H1 (cell line): ENCODE measurements at regions not wholly inside any gene's neighbourhood (a gene's known extent, or its start where the extent isn't known, plus 50 kb on each side); places are given as distances from the start of the nearest gene placed in this dataset.

Source experiments
- CTCF ChIA-PET: fragments of 300-600 bp; sonication (Branson Sonifier 250); formaldehyde crosslinking; loops from one replicate; lab custom pipeline; 2021; ENCODE audit not compliant: partially characterized antibody; lab: Charles Lee
- POLR2A ChIA-PET: fragments of 300-600 bp; sonication (Branson Sonifier 250); formaldehyde crosslinking; loops from one replicate; lab custom pipeline; 2021; ENCODE audit warnings: inconsistent platforms; ENCODE audit not compliant: partially characterized antibody; lab: Charles Lee
- DNase-seq, 2 experiments: peaks; one replicate each; pipeline versions ENCODE4 v3.0.0 to v3.0.0-alpha.2; 2010 to 2022; ENCODE audit warnings: low spot score in 2 of 2, low read depth in 1 of 2, mixed read lengths in 1 of 2
- FAIRE-seq: peaks from 2 replicates; lab custom pipeline; 2011; peaks lifted over from hg19 to GRCh38; lab: Jason Lieb, UNC
- H2AFZ ChIP-seq: 2 replicates; pipeline ENCODE4 v1.8.1; 2012; ENCODE audit warnings: low read length, inconsistent platforms
- H2AK5ac ChIP-seq: 2 replicates; pipeline ENCODE4 v1.6.1; 2013; ENCODE audit warnings: low read depth, low read length
- H2BK120ac ChIP-seq: replicated peaks from 2 replicates; pipeline ENCODE3; 2013; ENCODE audit warnings: low read depth, low read length, inconsistent platforms
- H2BK12ac ChIP-seq: 2 replicates; pipeline ENCODE4 v1.6.1; 2013; ENCODE audit warnings: low read depth, low read length
- H2BK15ac ChIP-seq: 2 replicates; pipeline ENCODE4 v1.6.1; 2013; ENCODE audit warnings: low read length
- H2BK20ac ChIP-seq: 2 replicates; pipeline ENCODE4 v1.6.1; 2013; ENCODE audit warnings: low read length
- H2BK5ac ChIP-seq: 2 replicates; pipeline ENCODE4 v1.6.1; 2013; ENCODE audit warnings: low read depth, low read length
- H3K14ac ChIP-seq: 2 replicates; pipeline ENCODE4 v1.6.1; 2013; ENCODE audit warnings: inconsistent platforms; ENCODE audit not compliant: insufficient read length
- H3K18ac ChIP-seq: 2 replicates; pipeline ENCODE4 v1.6.1; 2013; ENCODE audit warnings: low read length; ENCODE audit errors: extremely low read depth
- H3K23ac ChIP-seq: 2 replicates; pipeline ENCODE4 v1.6.1; 2013; ENCODE audit warnings: inconsistent platforms; ENCODE audit not compliant: insufficient read length
- H3K23me2 ChIP-seq: 2 replicates; pipeline ENCODE4 v1.6.1; 2013; ENCODE audit warnings: low read depth, low read length
- H3K27ac ChIP-seq: 2 replicates; pipeline ENCODE4 v1.6.1; 2011; ENCODE audit warnings: low read depth, low read length, inconsistent platforms
- H3K27me3 ChIP-seq, 4 experiments: replicated peaks in 1 of 4; 1 replicate in 1 of 4; 2 replicates in 3 of 4; pipeline versions ENCODE4 v1.6.1 to v1.8.1; 2011 to 2013; ENCODE audit warnings: low read length in 3 of 4, mild to moderate bottlenecking in 3 of 4, inconsistent platforms in 2 of 4, mixed read lengths in 2 of 4, moderate library complexity in 1 of 4; ENCODE audit not compliant: control insufficient read depth in 3 of 4, insufficient read depth in 3 of 4; ENCODE audit errors: extremely low read depth in 1 of 4
- H3K36me3 ChIP-seq, 4 experiments: 2 replicates each; pipeline versions ENCODE4 v1.6.1 to v1.8.1; 2011 to 2013; ENCODE audit warnings: mild to moderate bottlenecking in 4 of 4, low read length in 3 of 4, moderate library complexity in 2 of 4, control low read depth in 1 of 4, inconsistent platforms in 1 of 4; ENCODE audit not compliant: insufficient read depth in 4 of 4, control insufficient read depth in 2 of 4
- H3K4ac ChIP-seq: replicated peaks from 2 replicates; pipeline ENCODE3; 2013; ENCODE audit warnings: low read length, low read depth, mixed read lengths, inconsistent platforms; ENCODE audit not compliant: insufficient read length
- H3K4me1 ChIP-seq, 4 experiments: replicated peaks in 1 of 4; 1 replicate in 1 of 4; 2 replicates in 3 of 4; pipeline versions ENCODE4 v1.6.1 to v1.8.1; 2011 to 2013; ENCODE audit warnings: low read length in 3 of 4, inconsistent platforms in 2 of 4, mixed read lengths in 1 of 4; ENCODE audit not compliant: insufficient read depth in 4 of 4, control insufficient read depth in 3 of 4
- H3K4me2 ChIP-seq, 2 experiments: 2 replicates each; pipeline versions ENCODE4 v1.6.1 to v1.8.1; 2011 to 2013; ENCODE audit warnings: low read depth in 2 of 2, low read length in 2 of 2, control low read depth in 1 of 2, inconsistent platforms in 1 of 2, mild to moderate bottlenecking in 1 of 2; ENCODE audit not compliant: insufficient read depth in 1 of 2
- H3K4me3 ChIP-seq, 4 experiments: fragments of 200-600, 300-600 bp in 1 of 4; sonication (generic), shearing (Covaris generic), sonication (Bioruptor Twin) in 1 of 4; 2 replicates each; pipeline versions ENCODE4 v1.5.1 to v1.8.1; 2011 to 2016; ENCODE audit warnings: low read length in 4 of 4, low read depth in 3 of 4, control low read depth in 2 of 4, inconsistent platforms in 2 of 4, mild to moderate bottlenecking in 2 of 4, mixed read lengths in 1 of 4, moderate library complexity in 1 of 4; ENCODE audit not compliant: insufficient read depth in 2 of 4; ENCODE audit errors: extremely low read depth in 1 of 4
- H3K56ac ChIP-seq: replicated peaks from 2 replicates; pipeline ENCODE3; 2013; ENCODE audit warnings: low read depth, mild to moderate bottlenecking, mixed read lengths, low read length, inconsistent platforms; ENCODE audit not compliant: insufficient read length
- H3K79me1 ChIP-seq: 2 replicates; pipeline ENCODE4 v1.6.1; 2013; ENCODE audit warnings: low read depth, low read length, control low read depth
- H3K79me2 ChIP-seq, 2 experiments: 2 replicates each; pipeline versions ENCODE4 v1.6.1 to v1.8.1; 2012 to 2013; ENCODE audit warnings: low read length in 2 of 2, mild to moderate bottlenecking in 2 of 2, inconsistent platforms in 1 of 2; ENCODE audit not compliant: insufficient read depth in 2 of 2, control insufficient read depth in 1 of 2
- H3K9ac ChIP-seq, 4 experiments: replicated peaks in 1 of 4; 1 replicate in 1 of 4; 2 replicates in 3 of 4; pipeline versions ENCODE4 v1.6.1 to v1.8.1; 2011 to 2013; ENCODE audit warnings: low read depth in 3 of 4, low read length in 3 of 4, control low read depth in 2 of 4, mild to moderate bottlenecking in 2 of 4, moderate library complexity in 2 of 4, inconsistent platforms in 1 of 4; ENCODE audit errors: extremely low read depth in 1 of 4
- H3K9me3 ChIP-seq, 2 experiments: 2 replicates each; pipeline versions ENCODE4 v1.6.1 to v1.8.1; 2012 to 2013; ENCODE audit warnings: mild to moderate bottlenecking in 2 of 2, moderate library complexity in 2 of 2, control low read depth in 1 of 2, inconsistent platforms in 1 of 2, low read depth in 1 of 2, low read length in 1 of 2, mixed read lengths in 1 of 2; ENCODE audit not compliant: insufficient read depth in 2 of 2
- H4K20me1 ChIP-seq, 2 experiments: replicated peaks in 1 of 2; 2 replicates each; pipeline versions ENCODE3 to v1.8.1; 2011 to 2013; ENCODE audit warnings: inconsistent platforms in 2 of 2, low read length in 2 of 2, mild to moderate bottlenecking in 1 of 2; ENCODE audit not compliant: insufficient read depth in 2 of 2, control insufficient read depth in 1 of 2
- H4K5ac ChIP-seq: 2 replicates; pipeline ENCODE4 v1.6.1; 2013; ENCODE audit warnings: low read length, low read depth, mixed read lengths, inconsistent platforms; ENCODE audit not compliant: insufficient read length
- H4K8ac ChIP-seq: 2 replicates; pipeline ENCODE4 v1.8.0; 2013; ENCODE audit warnings: mild to moderate bottlenecking, moderate library complexity, low read length, inconsistent platforms; ENCODE audit not compliant: insufficient read depth; ENCODE audit errors: extremely low read depth
- H4K91ac ChIP-seq: replicated peaks from 2 replicates; pipeline ENCODE3; 2013; ENCODE audit warnings: low read length, mixed read lengths, inconsistent platforms; ENCODE audit not compliant: insufficient read length
- BCL11A ChIP-seq, 2 experiments: IDR thresholded peaks; one replicate each; pipeline ENCODE4 v1.6.1; 2011; ENCODE audit warnings: low read depth in 2 of 2, low read length in 2 of 2, mild to moderate bottlenecking in 2 of 2
- CHD2 ChIP-seq: IDR thresholded peaks from 2 replicates; pipeline ENCODE4 v1.6.1; 2012; ENCODE audit warnings: low read length, improper control_type of control experiment
- KDM4A ChIP-seq: IDR thresholded peaks from one replicate; pipeline ENCODE4 v1.7.1; 2012; ENCODE audit warnings: low read depth, mild to moderate bottlenecking, moderate library complexity, low read length, inconsistent platforms; ENCODE audit not compliant: severe bottlenecking
- POLR2A ChIP-seq, 2 experiments: IDR thresholded peaks; 1 replicate in 1 of 2; 2 replicates in 1 of 2; pipeline ENCODE4 v1.6.1; 2011; ENCODE audit warnings: low read depth in 2 of 2, low read length in 2 of 2, mild to moderate bottlenecking in 2 of 2; ENCODE audit errors: control extremely low read depth in 1 of 2
- RBBP5 ChIP-seq: IDR thresholded peaks from 2 replicates; pipeline ENCODE4 v1.7.1; 2012; ENCODE audit warnings: low read depth, mild to moderate bottlenecking, inconsistent platforms, low read length, moderate library complexity, borderline replicate concordance
- RNF2 ChIP-seq: fragments of 200-900, 300-1000 bp; sonication (generic); IDR thresholded peaks from 2 replicates; pipeline ENCODE4 v1.7.1; 2016; ENCODE audit warnings: borderline replicate concordance, low read depth, mild to moderate bottlenecking, antibody characterized with exemption, low read length; ENCODE audit not compliant: poor library complexity, severe bottlenecking; ENCODE audit errors: missing control alignments
- SAP30 ChIP-seq: fragments of 300-600 bp; sonication (generic); IDR thresholded peaks from 2 replicates; pipeline ENCODE4 v1.7.1; 2012; ENCODE audit warnings: low read length, moderate library complexity, mild to moderate bottlenecking, inconsistent platforms; ENCODE audit not compliant: insufficient read depth, insufficient replicate concordance
- SP2 ChIP-seq: IDR thresholded peaks from 2 replicates; pipeline ENCODE4 v1.6.1; 2012; ENCODE audit warnings: mild to moderate bottlenecking, low read length, inconsistent platforms
- TCF12 ChIP-seq: IDR thresholded peaks from 2 replicates; pipeline ENCODE4 v1.6.1; 2011; ENCODE audit warnings: low read depth, mild to moderate bottlenecking, low read length
- ZNF274 ChIP-seq: IDR thresholded peaks from 2 replicates; pipeline ENCODE4 v1.7.0; 2012; ENCODE audit warnings: low read length, borderline replicate concordance; ENCODE audit errors: extremely low read depth
- WGBS, 2 experiments: shearing (Covaris generic) in 1 of 2; methylation state at CpG; one replicate each; pipeline versions ENCODE4 v1.1.6 to v1.1.7; 2013 to 2015; ENCODE audit warnings: low lambda C conversion rate in 2 of 2, mixed read lengths in 2 of 2, inconsistent platforms in 1 of 2, low coverage in 1 of 2, missing lambda C conversion rate in 1 of 2; ENCODE audit not compliant: insufficient replicate concordance in 2 of 2, insufficient coverage in 1 of 2, insufficient read length in 1 of 2; ENCODE audit errors: extremely low coverage in 1 of 2, missing lambda C conversion rate in 1 of 2; 5-methylcytosine and 5-hydroxymethylcytosine counted together
- TF ChIP-seq, protein P1 (sequence below), 3 experiments: IDR thresholded peaks; 1 replicate in 2 of 3; 2 replicates in 1 of 3; pipeline versions ENCODE4 v1.5.1 to v1.6.1; 2011; ENCODE audit warnings: low read length in 3 of 3, mild to moderate bottlenecking in 3 of 3, inconsistent platforms in 2 of 3, low read depth in 1 of 3, moderate library complexity in 1 of 3; ENCODE audit not compliant: insufficient read depth in 1 of 3; ENCODE audit errors: control extremely low read depth in 1 of 3

DNA sequence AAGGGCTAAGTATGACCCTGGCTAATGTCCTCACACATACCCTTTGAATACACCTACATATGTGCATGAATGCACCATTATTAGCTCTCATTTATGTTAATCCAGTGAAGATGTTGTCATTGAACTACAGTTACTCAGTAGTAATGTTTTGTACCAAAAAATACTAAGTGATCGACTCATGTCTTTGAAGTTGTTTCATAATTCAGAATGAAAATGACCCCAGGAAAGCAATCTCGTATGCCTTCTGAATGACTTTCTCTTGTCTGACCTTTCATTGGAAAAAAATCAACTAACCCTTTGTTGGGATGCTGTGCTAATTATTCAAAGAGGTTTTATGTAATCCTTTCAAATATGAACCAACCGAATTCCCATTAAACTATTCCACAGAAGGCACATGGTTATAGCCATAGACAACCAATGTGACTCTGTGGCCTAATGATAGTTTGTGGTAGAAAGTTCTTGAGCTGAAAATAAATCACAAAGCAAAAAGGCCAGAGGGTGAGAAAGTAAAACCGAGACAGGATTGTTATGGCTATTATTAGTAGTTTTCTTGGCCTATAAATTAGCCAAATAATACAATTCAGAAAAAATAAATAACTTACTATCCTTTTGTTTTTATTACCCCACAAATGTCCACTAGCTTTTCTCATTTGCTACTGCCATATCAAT is 86.8 kb upstream of the STARD13 start:
- CTCF ChIA-PET, result interaction anchor here (1.0 kb wide), 1 partner anchor 261 kb away, joined by 3 read pairs; no protein-coding TSS in a partner anchor
- Histone ChIP-seq H4K91ac (no peak overlapping the region), H2AK5ac (no peak overlapping the region), H2BK5ac (no peak overlapping the region), H2BK15ac (no peak overlapping the region), H3K4me2 (no peak overlapping the region), H3K27ac (no peak overlapping the region), H3K4me3 (no peak overlapping the region), H3K4me1 (no peaks in the 10 kb centered on the region), H3K14ac (no peak overlapping the region), H4K20me1 (no peaks in the 10 kb centered on the region), H3K79me2 (no peaks in the 10 kb centered on the region), H3K23ac (no peak overlapping the region), H3K9ac (no peak overlapping the region), H4K8ac (no peak overlapping the region), H3K4ac (no peak overlapping the region), H2BK20ac (no peak overlapping the region), H3K27me3 (no peaks in the 10 kb centered on the region), H3K9me3 (no peaks in the 10 kb centered on the region), H3K56ac (no peak overlapping the region), H3K23me2 (no peaks in the 10 kb centered on the region), H3K79me1 (no peaks in the 10 kb centered on the region), H3K36me3 (no peaks in the 10 kb centered on the region), H3K18ac (no peak overlapping the region), H2AFZ (no peak overlapping the region), H2BK12ac (no peak overlapping the region), H2BK120ac (no peak overlapping the region), H4K5ac (no peak overlapping the region)
- POLR2A ChIA-PET, result no interaction called here
- DNase-seq (no peak), FAIRE-seq (no peak)
- WGBS, 2 experiments, result 93% methylated on average over 4 of the region's 4 CpGs; no CpG with 5 or more reads in 1 of the 2 experiments
- TF ChIP-seq SAP30, result no peak
- TF ChIP-seq KDM4A, result no peak
- TF ChIP-seq BCL11A (IDR thresholded peaks at IDR 0.05; ENCODE audit: low read depth in 2 of 2, low read length in 2 of 2), result no peak
- no peak for TF ChIP-seq TCF12
- TF ChIP-seq, protein P1, sequence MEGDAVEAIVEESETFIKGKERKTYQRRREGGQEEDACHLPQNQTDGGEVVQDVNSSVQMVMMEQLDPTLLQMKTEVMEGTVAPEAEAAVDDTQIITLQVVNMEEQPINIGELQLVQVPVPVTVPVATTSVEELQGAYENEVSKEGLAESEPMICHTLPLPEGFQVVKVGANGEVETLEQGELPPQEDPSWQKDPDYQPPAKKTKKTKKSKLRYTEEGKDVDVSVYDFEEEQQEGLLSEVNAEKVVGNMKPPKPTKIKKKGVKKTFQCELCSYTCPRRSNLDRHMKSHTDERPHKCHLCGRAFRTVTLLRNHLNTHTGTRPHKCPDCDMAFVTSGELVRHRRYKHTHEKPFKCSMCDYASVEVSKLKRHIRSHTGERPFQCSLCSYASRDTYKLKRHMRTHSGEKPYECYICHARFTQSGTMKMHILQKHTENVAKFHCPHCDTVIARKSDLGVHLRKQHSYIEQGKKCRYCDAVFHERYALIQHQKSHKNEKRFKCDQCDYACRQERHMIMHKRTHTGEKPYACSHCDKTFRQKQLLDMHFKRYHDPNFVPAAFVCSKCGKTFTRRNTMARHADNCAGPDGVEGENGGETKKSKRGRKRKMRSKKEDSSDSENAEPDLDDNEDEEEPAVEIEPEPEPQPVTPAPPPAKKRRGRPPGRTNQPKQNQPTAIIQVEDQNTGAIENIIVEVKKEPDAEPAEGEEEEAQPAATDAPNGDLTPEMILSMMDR (IDR thresholded peaks at IDR 0.05; ENCODE audit: control extremely low read depth in 1 of 3, insufficient read depth in 1 of 3, low read depth in 1 of 3, low read length in 3 of 3), result no peak
- no peak for TF ChIP-seq SP2
- no peak for TF ChIP-seq POLR2A (IDR thresholded peaks at IDR 0.05; ENCODE audit: control extremely low read depth in 1 of 2, low read depth in 2 of 2, low read length in 2 of 2)
- TF ChIP-seq ZNF274, result no peak
- no peak for TF ChIP-seq RBBP5
- no peak for TF ChIP-seq CHD2
- no peak for TF ChIP-seq RNF2
